HepG2 (cell line): ENCODE measurements at regions not wholly inside any gene's neighbourhood (a gene's known extent, or its start where the extent isn't known, plus 50 kb on each side); places are given as distances from the start of the nearest gene placed in this dataset.

ENCODE experiments used
- ATAC-seq: fragments of 200-7000 bp; cut with Tn5 transposase; 3 replicates; pipeline ENCODE4 v1.9.1; 2020; ENCODE audit warnings: mild to moderate bottlenecking, moderate library complexity
- BruUV-seq: library from RNA; stranded (reverse); fragments of 400-500 nt; replicated peaks from 2 replicates; lab custom pipeline; 2021; lab: Mats Ljungman, UMichigan
- CTCF ChIA-PET: fragments of 300-600 bp; formaldehyde crosslinking; extraction: SDS; loops from one replicate; lab custom pipeline; 2021; ENCODE audit warnings: low total read pairs, inconsistent platforms, low intra/inter-chr PET ratio; lab: Yijun Ruan, JAX
- POLR2A ChIA-PET: fragments of 350-600 bp; sonication (Branson Sonifier 250); formaldehyde crosslinking; loops from one replicate; lab custom pipeline; 2020; ENCODE audit warnings: antibody characterized with exemption, inconsistent platforms; lab: Yijun Ruan, JAX
- DNase-seq: peaks from one replicate; pipeline ENCODE4 v3.0.0-alpha.2; 2015; ENCODE audit warnings: low spot score
- FAIRE-seq: peaks from 3 replicates; lab custom pipeline; 2011; peaks lifted over from hg19 to GRCh38; lab: Jason Lieb, UNC
- H2AFZ ChIP-seq: one replicate; pipeline ENCODE4 v1.6.1; 2011; ENCODE audit warnings: low read length, inconsistent platforms
- H3K27ac ChIP-seq: fragments of 300-600 bp; 3 replicates; pipeline ENCODE4 v1.8.0; 2011; ENCODE audit warnings: mixed run types, mild to moderate bottlenecking, mixed read lengths, low read length, inconsistent platforms; ENCODE audit not compliant: insufficient read depth; ENCODE audit errors: extremely low read length
- H3K27me3 ChIP-seq, 2 experiments: fragments of 200-600 bp in 1 of 2; 2 replicates in 1 of 2; 3 replicates in 1 of 2; pipeline versions ENCODE4 v1.6.0 to v1.8.0; 2011; ENCODE audit warnings: low read length in 2 of 2, mild to moderate bottlenecking in 2 of 2, moderate library complexity in 2 of 2, inconsistent platforms in 1 of 2; ENCODE audit not compliant: insufficient read depth in 2 of 2, control insufficient read depth in 1 of 2
- H3K36me3 ChIP-seq, 2 experiments: fragments of 200-600 bp in 1 of 2; replicated peaks in 1 of 2; 2 replicates in 1 of 2; 3 replicates in 1 of 2; pipeline versions ENCODE4 v1.5.1 to v1.8.0; 2011; ENCODE audit warnings: low read length in 2 of 2, inconsistent platforms in 1 of 2; ENCODE audit not compliant: insufficient read depth in 2 of 2, control insufficient read depth in 1 of 2
- H3K4me1 ChIP-seq: 2 replicates; pipeline ENCODE4 v1.5.1; 2012; ENCODE audit warnings: low read length, inconsistent platforms; ENCODE audit not compliant: insufficient read depth
- H3K4me2 ChIP-seq: 2 replicates; pipeline ENCODE4 v1.6.0; 2011; ENCODE audit warnings: low read depth, low read length, inconsistent platforms
- H3K4me3 ChIP-seq, 3 experiments: fragments of 200-600 bp in 1 of 3; sonication (generic), shearing (Covaris generic) in 1 of 3; replicated peaks in 1 of 3; 2 replicates each; pipeline ENCODE4 v1.5.1; 2011 to 2016; ENCODE audit warnings: low read length in 3 of 3, inconsistent platforms in 2 of 3, low read depth in 2 of 3, mild to moderate bottlenecking in 2 of 3, control low read depth in 1 of 3, mixed read lengths in 1 of 3; ENCODE audit not compliant: insufficient read depth in 1 of 3
- H3K79me2 ChIP-seq: one replicate; pipeline ENCODE4 v1.6.1; 2011; ENCODE audit warnings: low read length, inconsistent platforms; ENCODE audit not compliant: insufficient read depth
- H3K9ac ChIP-seq: 2 replicates; pipeline ENCODE4 v1.6.0; 2011; ENCODE audit warnings: mild to moderate bottlenecking, low read depth, low read length, inconsistent platforms; ENCODE audit not compliant: insufficient read depth
- H3K9me3 ChIP-seq: 2 replicates; pipeline ENCODE4 v1.5.1; 2012; ENCODE audit warnings: mild to moderate bottlenecking, low read length
- H4K20me1 ChIP-seq: 2 replicates; pipeline ENCODE4 v1.6.0; 2011; ENCODE audit warnings: inconsistent platforms, mild to moderate bottlenecking, low read length, moderate library complexity; ENCODE audit not compliant: insufficient read depth
- KLF16 ChIP-seq, 2 experiments: sonication (generic) in 1 of 2; formaldehyde crosslinking in 1 of 2; IDR thresholded peaks; 2 replicates each; pipeline versions ENCODE4 v1.6.1 to v1.8.0; 2016 to 2023; ENCODE audit warnings: missing genetic modification reagents in 2 of 2, missing compliant biosample characterization in 1 of 2
- PPARG ChIP-seq: conservative IDR thresholded peaks from 2 replicates; pipeline ENCODE4 v1.6.1; 2016; ENCODE audit warnings: missing biosample characterization, missing genetic modification reagents
- SAP130 ChIP-seq: IDR thresholded peaks from 2 replicates; pipeline ENCODE4 v1.6.1; 2016; ENCODE audit warnings: low read depth
- SMARCC2 ChIP-seq: fragments of 450-650 bp; IDR thresholded peaks from 2 replicates; pipeline ENCODE4 v1.6.1; 2017; ENCODE audit warnings: antibody characterized with exemption, mild to moderate bottlenecking
- ZFP36L1 ChIP-seq: sonication (generic); formaldehyde crosslinking; IDR thresholded peaks from 2 replicates; pipeline ENCODE4 v1.8.0; 2022; ENCODE audit warnings: mild to moderate bottlenecking, missing genetic modification reagents, moderate library complexity
- ZNF274 ChIP-seq: sonication (generic); formaldehyde crosslinking; IDR thresholded peaks from 2 replicates; pipeline ENCODE4 v1.5.1; 2020; ENCODE audit warnings: mild to moderate bottlenecking, missing genetic modification reagents
- ZNF333 ChIP-seq: sonication (generic); formaldehyde crosslinking; IDR thresholded peaks from 2 replicates; pipeline ENCODE4 v1.4.0; 2020; ENCODE audit warnings: mild to moderate bottlenecking, missing genetic modification reagents, borderline replicate concordance
- ZNF615 ChIP-seq: sonication (generic); formaldehyde crosslinking; IDR thresholded peaks from 2 replicates; pipeline ENCODE4 v1.5.0; 2020; ENCODE audit warnings: mild to moderate bottlenecking, missing genetic modification reagents, borderline replicate concordance
- WGBS: methylation state at CpG from one replicate; pipeline ENCODE4 v1.1.6; 2017; ENCODE audit warnings: low lambda C conversion rate; 5-methylcytosine and 5-hydroxymethylcytosine counted together
- in situ Hi-C: cut with HindIII; loops from 2 replicates; pipeline ENCODE4 v1.10.0; 2017; ENCODE audit warnings: low pct_unique_long_range_greater_than_20kb; ENCODE audit not compliant: extremely low pct_ligation_motif_present
- intact Hi-C: fragments of 100-400 bp; cut with micrococcal nuclease; formaldehyde crosslinking; loops from one replicate; pipeline ENCODE4 v1.10.0; 2022; ENCODE audit not compliant: unreplicated experiment
- TF ChIP-seq, protein P1 (sequence below): sonication (generic); formaldehyde crosslinking; IDR thresholded peaks from 2 replicates; pipeline ENCODE4 v1.4.0; 2020; ENCODE audit warnings: mild to moderate bottlenecking, missing genetic modification reagents
- TF ChIP-seq, protein P2 (sequence below): sonication (generic); formaldehyde crosslinking; IDR thresholded peaks from 2 replicates; pipeline ENCODE4 v1.4.0; 2020; ENCODE audit warnings: low read depth, mild to moderate bottlenecking, missing genetic modification reagents
- TF ChIP-seq, protein P3 (sequence below): sonication (generic); formaldehyde crosslinking; conservative IDR thresholded peaks from 2 replicates; pipeline ENCODE4 v1.4.0; 2020; ENCODE audit warnings: missing genetic modification reagents
- TF ChIP-seq, protein P4 (sequence below): sonication (generic); formaldehyde crosslinking; IDR thresholded peaks from 2 replicates; pipeline ENCODE4 v1.8.0; 2022; ENCODE audit warnings: mild to moderate bottlenecking, missing genetic modification reagents; ENCODE audit not compliant: insufficient replicate concordance

DNA sequence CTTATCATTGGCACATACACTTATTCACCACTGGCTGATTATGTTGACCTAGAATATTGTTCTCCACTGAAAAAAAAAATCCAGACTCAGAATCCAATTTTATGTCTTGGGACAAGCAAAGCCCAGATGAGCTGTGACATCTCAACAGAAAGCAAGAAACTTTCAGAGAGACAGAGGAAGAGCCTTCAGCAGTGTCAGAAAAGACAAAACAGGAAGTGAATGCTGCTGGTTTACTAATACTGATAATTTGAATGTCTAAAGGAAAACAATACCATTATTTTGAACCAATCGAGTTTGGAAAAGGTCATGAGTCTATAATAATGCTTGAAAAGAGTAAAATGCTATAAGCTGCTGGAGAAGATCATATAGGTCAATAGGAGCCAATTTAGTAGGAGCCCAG, 179.8 kb upstream of the RIMS1 start:
- Histone ChIP-seq H3K36me3 (no peaks in the 10 kb centered on the region), H3K4me2 (no peak overlapping the region), H3K9ac (no peak overlapping the region), H3K4me1 (no peaks in the 10 kb centered on the region), H3K4me3 (no peak overlapping the region), H3K27ac (no peak overlapping the region), H3K79me2 (no peaks in the 10 kb centered on the region), H3K27me3 (no peaks in the 10 kb centered on the region), H4K20me1 (no peaks in the 10 kb centered on the region), H2AFZ (no peak overlapping the region), H3K9me3 (no peaks in the 10 kb centered on the region)
- no TSS peak for BruUV-seq
- ATAC-seq, result no peak
- DNase-seq, result no peak
- in situ Hi-C loops (no loop called here), intact Hi-C loops (no loop called here)
- TF ChIP-seq PPARG (no peak), ZNF274 (CRISPR knock-in tag) (no peak), ZFP36L1 (no peak), ZNF615 (CRISPR knock-in tag) (no peak), SAP130 (CRISPR knock-in tag) (no peak)
- TF ChIP-seq, protein P1, sequence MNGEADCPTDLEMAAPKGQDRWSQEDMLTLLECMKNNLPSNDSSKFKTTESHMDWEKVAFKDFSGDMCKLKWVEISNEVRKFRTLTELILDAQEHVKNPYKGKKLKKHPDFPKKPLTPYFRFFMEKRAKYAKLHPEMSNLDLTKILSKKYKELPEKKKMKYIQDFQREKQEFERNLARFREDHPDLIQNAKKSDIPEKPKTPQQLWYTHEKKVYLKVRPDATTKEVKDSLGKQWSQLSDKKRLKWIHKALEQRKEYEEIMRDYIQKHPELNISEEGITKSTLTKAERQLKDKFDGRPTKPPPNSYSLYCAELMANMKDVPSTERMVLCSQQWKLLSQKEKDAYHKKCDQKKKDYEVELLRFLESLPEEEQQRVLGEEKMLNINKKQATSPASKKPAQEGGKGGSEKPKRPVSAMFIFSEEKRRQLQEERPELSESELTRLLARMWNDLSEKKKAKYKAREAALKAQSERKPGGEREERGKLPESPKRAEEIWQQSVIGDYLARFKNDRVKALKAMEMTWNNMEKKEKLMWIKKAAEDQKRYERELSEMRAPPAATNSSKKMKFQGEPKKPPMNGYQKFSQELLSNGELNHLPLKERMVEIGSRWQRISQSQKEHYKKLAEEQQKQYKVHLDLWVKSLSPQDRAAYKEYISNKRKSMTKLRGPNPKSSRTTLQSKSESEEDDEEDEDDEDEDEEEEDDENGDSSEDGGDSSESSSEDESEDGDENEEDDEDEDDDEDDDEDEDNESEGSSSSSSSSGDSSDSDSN (CRISPR knock-in tag), result no peak
- ChIA-PET CTCF (no interaction called here), POLR2A (no interaction called here)
- FAIRE-seq, result no peak
- 0% methylated on average over 1 of the region's 1 CpG for WGBS

DNA sequence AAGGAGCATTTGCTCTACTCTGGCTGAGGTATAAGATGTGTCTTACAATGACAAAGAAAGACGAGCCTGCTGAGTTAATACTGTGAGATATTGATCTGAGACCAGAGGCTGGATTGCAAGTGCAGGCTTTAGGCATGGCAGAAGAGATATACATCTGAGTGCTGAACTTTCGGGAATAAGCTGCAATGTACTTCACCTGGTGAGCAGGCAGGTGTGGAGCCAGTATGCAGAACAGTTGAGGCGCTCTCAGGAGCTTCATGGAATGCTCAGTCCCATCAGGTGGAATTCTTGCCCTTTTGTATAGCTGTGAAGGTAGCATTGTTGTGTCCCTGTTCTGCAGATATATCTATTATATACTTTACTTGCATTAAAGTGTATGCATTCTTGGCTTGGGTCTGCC, 179.3 kb upstream of the RIMS1 start:
- Histone ChIP-seq H3K4me1 (no peaks in the 10 kb centered on the region), H3K36me3 (no peaks in the 10 kb centered on the region), H3K9me3 (no peaks in the 10 kb centered on the region), H3K79me2 (no peaks in the 10 kb centered on the region), H3K4me2 (no peak overlapping the region), H3K4me3 (no peak overlapping the region), H3K27ac (no peak overlapping the region), H3K27me3 (no peaks in the 10 kb centered on the region), H2AFZ (no peak overlapping the region), H3K9ac (no peak overlapping the region), H4K20me1 (no peaks in the 10 kb centered on the region)
- DNase-seq (no peak), FAIRE-seq (no peak), ATAC-seq (no peak)
- BruUV-seq, result no TSS peak
- intact Hi-C loops (no loop called here), in situ Hi-C loops (no loop called here)
- ChIA-PET CTCF (no interaction called here), POLR2A (no interaction called here)
- 7% methylated on average over 3 of the region's 3 CpGs for WGBS
- TF ChIP-seq SMARCC2, result no peak
- TF ChIP-seq, protein P2, sequence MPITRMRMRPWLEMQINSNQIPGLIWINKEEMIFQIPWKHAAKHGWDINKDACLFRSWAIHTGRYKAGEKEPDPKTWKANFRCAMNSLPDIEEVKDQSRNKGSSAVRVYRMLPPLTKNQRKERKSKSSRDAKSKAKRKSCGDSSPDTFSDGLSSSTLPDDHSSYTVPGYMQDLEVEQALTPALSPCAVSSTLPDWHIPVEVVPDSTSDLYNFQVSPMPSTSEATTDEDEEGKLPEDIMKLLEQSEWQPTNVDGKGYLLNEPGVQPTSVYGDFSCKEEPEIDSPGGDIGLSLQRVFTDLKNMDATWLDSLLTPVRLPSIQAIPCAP (CRISPR knock-in tag), result no peak
- TF ChIP-seq KLF16 (CRISPR knock-in tag; IDR thresholded peaks at IDR 0.05), result no peak
- TF ChIP-seq, protein P3, sequence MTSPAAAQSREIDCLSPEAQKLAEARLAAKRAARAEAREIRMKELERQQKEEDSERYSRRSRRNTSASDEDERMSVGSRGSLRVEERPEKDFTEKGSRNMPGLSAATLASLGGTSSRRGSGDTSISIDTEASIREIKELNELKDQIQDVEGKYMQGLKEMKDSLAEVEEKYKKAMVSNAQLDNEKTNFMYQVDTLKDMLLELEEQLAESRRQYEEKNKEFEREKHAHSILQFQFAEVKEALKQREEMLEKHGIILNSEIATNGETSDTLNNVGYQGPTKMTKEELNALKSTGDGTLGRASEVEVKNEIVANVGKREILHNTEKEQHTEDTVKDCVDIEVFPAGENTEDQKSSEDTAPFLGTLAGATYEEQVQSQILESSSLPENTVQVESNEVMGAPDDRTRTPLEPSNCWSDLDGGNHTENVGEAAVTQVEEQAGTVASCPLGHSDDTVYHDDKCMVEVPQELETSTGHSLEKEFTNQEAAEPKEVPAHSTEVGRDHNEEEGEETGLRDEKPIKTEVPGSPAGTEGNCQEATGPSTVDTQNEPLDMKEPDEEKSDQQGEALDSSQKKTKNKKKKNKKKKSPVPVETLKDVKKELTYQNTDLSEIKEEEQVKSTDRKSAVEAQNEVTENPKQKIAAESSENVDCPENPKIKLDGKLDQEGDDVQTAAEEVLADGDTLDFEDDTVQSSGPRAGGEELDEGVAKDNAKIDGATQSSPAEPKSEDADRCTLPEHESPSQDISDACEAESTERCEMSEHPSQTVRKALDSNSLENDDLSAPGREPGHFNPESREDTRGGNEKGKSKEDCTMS (CRISPR knock-in tag), result no peak
- TF ChIP-seq, protein P4, sequence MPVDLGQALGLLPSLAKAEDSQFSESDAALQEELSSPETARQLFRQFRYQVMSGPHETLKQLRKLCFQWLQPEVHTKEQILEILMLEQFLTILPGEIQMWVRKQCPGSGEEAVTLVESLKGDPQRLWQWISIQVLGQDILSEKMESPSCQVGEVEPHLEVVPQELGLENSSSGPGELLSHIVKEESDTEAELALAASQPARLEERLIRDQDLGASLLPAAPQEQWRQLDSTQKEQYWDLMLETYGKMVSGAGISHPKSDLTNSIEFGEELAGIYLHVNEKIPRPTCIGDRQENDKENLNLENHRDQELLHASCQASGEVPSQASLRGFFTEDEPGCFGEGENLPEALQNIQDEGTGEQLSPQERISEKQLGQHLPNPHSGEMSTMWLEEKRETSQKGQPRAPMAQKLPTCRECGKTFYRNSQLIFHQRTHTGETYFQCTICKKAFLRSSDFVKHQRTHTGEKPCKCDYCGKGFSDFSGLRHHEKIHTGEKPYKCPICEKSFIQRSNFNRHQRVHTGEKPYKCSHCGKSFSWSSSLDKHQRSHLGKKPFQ (CRISPR knock-in tag), result no peak
- no peak for TF ChIP-seq ZNF333 (CRISPR knock-in tag)
